H1 (cell line): ENCODE measurements at regions not wholly inside any gene's neighbourhood (a gene's known extent, or its start where the extent isn't known, plus 50 kb on each side); places are given as distances from the start of the nearest gene placed in this dataset.

Experiments used
- ASH2L ChIP-seq: fragments of 200-600, 300-600 bp; sonication (generic); IDR thresholded peaks from one replicate; pipeline ENCODE4 v1.7.1; 2017; ENCODE audit warnings: low read length
- BRCA1 ChIP-seq: IDR thresholded peaks from 2 replicates; pipeline ENCODE4 v1.6.1; 2012; ENCODE audit warnings: low read depth, low read length, improper control_type of control experiment
- CTCF ChIP-seq, 3 experiments: IDR thresholded peaks; 1 replicate in 2 of 3; 2 replicates in 1 of 3; pipeline versions ENCODE4 v1.5.1 to v1.6.1; 2011; ENCODE audit warnings: low read length in 3 of 3, mild to moderate bottlenecking in 3 of 3, inconsistent platforms in 2 of 3, low read depth in 1 of 3, moderate library complexity in 1 of 3; ENCODE audit not compliant: insufficient read depth in 1 of 3; ENCODE audit errors: control extremely low read depth in 1 of 3
- GABPA ChIP-seq: IDR thresholded peaks from 2 replicates; pipeline ENCODE4 v1.6.1; 2011; ENCODE audit warnings: mild to moderate bottlenecking, low read length, moderate library complexity, borderline replicate concordance; ENCODE audit not compliant: insufficient read depth
- NANOG ChIP-seq: IDR thresholded peaks from 2 replicates; pipeline ENCODE4 v1.6.1; 2011; ENCODE audit warnings: low read length, low read depth, mild to moderate bottlenecking, inconsistent platforms; ENCODE audit not compliant: insufficient read depth, poor library complexity, severe bottlenecking
- RBBP5 ChIP-seq: IDR thresholded peaks from 2 replicates; pipeline ENCODE4 v1.7.1; 2012; ENCODE audit warnings: low read depth, mild to moderate bottlenecking, inconsistent platforms, low read length, moderate library complexity, borderline replicate concordance
- SIN3A ChIP-seq, 2 experiments: IDR thresholded peaks in 1 of 2; conservative IDR thresholded peaks in 1 of 2; 2 replicates each; pipeline ENCODE4 v1.6.1; 2011 to 2012; ENCODE audit warnings: low read length in 2 of 2, improper control_type of control experiment in 1 of 2, low read depth in 1 of 2, mild to moderate bottlenecking in 1 of 2
- SP4 ChIP-seq: IDR thresholded peaks from 2 replicates; pipeline ENCODE4 v1.6.1; 2012; ENCODE audit warnings: low read length, inconsistent platforms
- TF ChIP-seq, protein P1 (sequence below): fragments of 300-600 bp; sonication (generic); IDR thresholded peaks from 2 replicates; pipeline ENCODE4 v1.7.1; 2012; ENCODE audit warnings: low read length, moderate library complexity, mild to moderate bottlenecking, inconsistent platforms; ENCODE audit not compliant: insufficient replicate concordance

- TF ChIP-seq, protein P1, sequence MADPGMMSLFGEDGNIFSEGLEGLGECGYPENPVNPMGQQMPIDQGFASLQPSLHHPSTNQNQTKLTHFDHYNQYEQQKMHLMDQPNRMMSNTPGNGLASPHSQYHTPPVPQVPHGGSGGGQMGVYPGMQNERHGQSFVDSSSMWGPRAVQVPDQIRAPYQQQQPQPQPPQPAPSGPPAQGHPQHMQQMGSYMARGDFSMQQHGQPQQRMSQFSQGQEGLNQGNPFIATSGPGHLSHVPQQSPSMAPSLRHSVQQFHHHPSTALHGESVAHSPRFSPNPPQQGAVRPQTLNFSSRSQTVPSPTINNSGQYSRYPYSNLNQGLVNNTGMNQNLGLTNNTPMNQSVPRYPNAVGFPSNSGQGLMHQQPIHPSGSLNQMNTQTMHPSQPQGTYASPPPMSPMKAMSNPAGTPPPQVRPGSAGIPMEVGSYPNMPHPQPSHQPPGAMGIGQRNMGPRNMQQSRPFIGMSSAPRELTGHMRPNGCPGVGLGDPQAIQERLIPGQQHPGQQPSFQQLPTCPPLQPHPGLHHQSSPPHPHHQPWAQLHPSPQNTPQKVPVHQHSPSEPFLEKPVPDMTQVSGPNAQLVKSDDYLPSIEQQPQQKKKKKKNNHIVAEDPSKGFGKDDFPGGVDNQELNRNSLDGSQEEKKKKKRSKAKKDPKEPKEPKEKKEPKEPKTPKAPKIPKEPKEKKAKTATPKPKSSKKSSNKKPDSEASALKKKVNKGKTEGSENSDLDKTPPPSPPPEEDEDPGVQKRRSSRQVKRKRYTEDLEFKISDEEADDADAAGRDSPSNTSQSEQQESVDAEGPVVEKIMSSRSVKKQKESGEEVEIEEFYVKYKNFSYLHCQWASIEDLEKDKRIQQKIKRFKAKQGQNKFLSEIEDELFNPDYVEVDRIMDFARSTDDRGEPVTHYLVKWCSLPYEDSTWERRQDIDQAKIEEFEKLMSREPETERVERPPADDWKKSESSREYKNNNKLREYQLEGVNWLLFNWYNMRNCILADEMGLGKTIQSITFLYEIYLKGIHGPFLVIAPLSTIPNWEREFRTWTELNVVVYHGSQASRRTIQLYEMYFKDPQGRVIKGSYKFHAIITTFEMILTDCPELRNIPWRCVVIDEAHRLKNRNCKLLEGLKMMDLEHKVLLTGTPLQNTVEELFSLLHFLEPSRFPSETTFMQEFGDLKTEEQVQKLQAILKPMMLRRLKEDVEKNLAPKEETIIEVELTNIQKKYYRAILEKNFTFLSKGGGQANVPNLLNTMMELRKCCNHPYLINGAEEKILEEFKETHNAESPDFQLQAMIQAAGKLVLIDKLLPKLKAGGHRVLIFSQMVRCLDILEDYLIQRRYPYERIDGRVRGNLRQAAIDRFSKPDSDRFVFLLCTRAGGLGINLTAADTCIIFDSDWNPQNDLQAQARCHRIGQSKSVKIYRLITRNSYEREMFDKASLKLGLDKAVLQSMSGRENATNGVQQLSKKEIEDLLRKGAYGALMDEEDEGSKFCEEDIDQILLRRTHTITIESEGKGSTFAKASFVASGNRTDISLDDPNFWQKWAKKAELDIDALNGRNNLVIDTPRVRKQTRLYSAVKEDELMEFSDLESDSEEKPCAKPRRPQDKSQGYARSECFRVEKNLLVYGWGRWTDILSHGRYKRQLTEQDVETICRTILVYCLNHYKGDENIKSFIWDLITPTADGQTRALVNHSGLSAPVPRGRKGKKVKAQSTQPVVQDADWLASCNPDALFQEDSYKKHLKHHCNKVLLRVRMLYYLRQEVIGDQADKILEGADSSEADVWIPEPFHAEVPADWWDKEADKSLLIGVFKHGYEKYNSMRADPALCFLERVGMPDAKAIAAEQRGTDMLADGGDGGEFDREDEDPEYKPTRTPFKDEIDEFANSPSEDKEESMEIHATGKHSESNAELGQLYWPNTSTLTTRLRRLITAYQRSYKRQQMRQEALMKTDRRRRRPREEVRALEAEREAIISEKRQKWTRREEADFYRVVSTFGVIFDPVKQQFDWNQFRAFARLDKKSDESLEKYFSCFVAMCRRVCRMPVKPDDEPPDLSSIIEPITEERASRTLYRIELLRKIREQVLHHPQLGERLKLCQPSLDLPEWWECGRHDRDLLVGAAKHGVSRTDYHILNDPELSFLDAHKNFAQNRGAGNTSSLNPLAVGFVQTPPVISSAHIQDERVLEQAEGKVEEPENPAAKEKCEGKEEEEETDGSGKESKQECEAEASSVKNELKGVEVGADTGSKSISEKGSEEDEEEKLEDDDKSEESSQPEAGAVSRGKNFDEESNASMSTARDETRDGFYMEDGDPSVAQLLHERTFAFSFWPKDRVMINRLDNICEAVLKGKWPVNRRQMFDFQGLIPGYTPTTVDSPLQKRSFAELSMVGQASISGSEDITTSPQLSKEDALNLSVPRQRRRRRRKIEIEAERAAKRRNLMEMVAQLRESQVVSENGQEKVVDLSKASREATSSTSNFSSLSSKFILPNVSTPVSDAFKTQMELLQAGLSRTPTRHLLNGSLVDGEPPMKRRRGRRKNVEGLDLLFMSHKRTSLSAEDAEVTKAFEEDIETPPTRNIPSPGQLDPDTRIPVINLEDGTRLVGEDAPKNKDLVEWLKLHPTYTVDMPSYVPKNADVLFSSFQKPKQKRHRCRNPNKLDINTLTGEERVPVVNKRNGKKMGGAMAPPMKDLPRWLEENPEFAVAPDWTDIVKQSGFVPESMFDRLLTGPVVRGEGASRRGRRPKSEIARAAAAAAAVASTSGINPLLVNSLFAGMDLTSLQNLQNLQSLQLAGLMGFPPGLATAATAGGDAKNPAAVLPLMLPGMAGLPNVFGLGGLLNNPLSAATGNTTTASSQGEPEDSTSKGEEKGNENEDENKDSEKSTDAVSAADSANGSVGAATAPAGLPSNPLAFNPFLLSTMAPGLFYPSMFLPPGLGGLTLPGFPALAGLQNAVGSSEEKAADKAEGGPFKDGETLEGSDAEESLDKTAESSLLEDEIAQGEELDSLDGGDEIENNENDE: no peak
- TF ChIP-seq ASH2L (no peak), SIN3A (conservative IDR thresholded peaks at IDR 0.05 in 1 of 2, IDR thresholded peaks at IDR 0.05 in 1 of 2; ENCODE audit: low read depth in 1 of 2, low read length in 2 of 2) (no peak), GABPA (no peak), RBBP5 (no peak), CTCF (IDR thresholded peaks at IDR 0.05; ENCODE audit: control extremely low read depth in 1 of 3, insufficient read depth in 1 of 3, low read depth in 1 of 3, low read length in 3 of 3) (no peak), BRCA1 (no peak), SP4 (no peak), NANOG (no peak)
Observed at GRCh38 chr7:36054637-36055036, 98.4 kb upstream of the EEPD1 start (continued).
